ENCODE measurements at regions not wholly inside any gene's neighbourhood (a gene's known extent, or its start where the extent isn't known, plus 50 kb on each side); places are given as distances from the start of the nearest gene placed in this dataset.

DNA sequence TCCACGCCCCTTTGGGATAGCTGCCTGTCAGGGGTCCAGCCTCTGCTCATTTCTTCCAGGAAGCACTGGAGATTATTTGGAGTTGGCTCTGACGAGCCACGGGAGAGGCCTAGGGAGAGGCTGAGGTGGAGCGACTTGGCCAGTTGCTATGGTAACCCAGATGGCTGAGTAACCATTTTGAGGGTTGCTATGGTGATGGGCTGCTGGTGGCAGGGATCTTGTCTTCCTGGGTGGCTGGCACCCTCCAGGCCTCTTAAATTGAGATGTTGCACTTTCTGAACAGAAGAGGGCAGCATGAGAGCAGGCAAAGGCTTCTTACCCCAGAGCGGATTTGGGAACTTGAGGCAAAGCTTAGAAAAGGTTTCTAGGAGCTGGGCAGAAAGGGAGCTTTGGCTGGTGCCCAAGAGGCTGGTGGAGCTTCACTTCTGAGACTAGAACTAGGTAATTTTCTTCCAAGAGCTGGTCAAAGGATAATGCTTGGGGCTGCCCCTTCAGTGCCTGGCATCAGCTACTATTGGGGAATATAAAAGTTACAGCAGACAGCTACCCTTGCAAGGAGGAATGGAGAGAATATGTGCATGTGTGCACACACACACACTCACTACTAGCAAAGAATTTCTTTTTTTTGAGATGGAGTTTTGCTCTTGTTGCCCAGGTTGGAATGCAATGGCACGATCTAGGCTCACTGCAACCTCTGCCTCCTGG is 72.5 kb downstream of the NDUFS5 start:
- DNase-seq (ENCODE audit: insufficient read length, low spot score) = peak; percentile 66
- TF ChIP-seq PAX5 (IDR thresholded peaks at IDR 0.05; ENCODE audit: insufficient read depth, low read length, severe bottlenecking) (no peak), TAF1 (IDR thresholded peaks at IDR 0.05; ENCODE audit: low read depth, low read length) (no peak), POLR2AphosphoS5 (IDR thresholded peaks at IDR 0.05; ENCODE audit: low read depth, low read length) (no peak), SPI1 (IDR thresholded peaks at IDR 0.05; ENCODE audit: low read depth, low read length) (no peak), POLR2A (IDR thresholded peaks at IDR 0.05; ENCODE audit: low read depth, low read length) (no peak), POU2F2 (IDR thresholded peaks at IDR 0.05; ENCODE audit: low read depth, low read length) (no peak)
- FAIRE-seq = peak; percentile 91

DNA sequence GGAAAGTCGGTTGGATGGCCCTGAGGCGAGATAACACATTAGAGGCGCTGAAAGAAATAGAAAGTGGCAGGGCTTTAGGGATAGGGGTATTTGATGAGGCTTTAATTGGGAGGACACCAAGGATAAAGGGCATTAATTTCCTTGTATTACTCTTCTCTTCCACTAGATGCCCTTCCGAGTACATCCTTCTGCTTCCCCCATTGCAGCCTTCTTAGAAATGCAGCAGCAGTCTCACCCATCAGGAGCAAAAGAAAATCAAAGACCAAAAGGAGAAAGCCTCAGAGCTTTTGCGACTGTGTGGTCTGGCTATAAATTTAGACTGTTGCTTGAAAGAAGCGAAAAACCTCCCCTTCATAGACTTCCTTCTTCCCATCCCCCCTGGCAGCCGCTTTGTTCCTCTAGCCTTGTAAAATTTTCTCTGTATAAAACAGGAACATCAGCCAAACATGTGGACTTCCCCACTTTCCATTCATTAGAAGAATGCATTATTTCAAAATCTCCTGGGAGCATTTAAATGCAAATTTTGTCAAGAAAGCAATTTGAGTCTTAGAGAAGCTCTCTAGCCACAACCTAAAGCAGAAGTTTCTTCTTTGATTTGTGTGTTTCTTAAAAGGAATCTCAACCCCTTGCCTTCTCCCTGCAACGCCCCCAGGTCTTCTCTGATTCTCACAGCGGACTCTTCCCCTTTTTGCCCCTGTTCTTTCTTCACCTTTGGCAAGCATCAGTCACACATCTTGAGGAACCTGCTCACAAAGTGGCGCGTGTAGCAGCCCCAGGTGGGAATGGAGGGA is 76.6 kb downstream of the NDUFS5 start:
- TF ChIP-seq SPI1 (IDR thresholded peaks at IDR 0.05; ENCODE audit: low read depth, low read length) = peak; percentile 71
- TF ChIP-seq POLR2AphosphoS5 (IDR thresholded peaks at IDR 0.05; ENCODE audit: low read depth, low read length) = no peak
- DNase-seq (ENCODE audit: insufficient read length, low spot score) = peak; percentile 57
- FAIRE-seq = peak; percentile 83

DNA sequence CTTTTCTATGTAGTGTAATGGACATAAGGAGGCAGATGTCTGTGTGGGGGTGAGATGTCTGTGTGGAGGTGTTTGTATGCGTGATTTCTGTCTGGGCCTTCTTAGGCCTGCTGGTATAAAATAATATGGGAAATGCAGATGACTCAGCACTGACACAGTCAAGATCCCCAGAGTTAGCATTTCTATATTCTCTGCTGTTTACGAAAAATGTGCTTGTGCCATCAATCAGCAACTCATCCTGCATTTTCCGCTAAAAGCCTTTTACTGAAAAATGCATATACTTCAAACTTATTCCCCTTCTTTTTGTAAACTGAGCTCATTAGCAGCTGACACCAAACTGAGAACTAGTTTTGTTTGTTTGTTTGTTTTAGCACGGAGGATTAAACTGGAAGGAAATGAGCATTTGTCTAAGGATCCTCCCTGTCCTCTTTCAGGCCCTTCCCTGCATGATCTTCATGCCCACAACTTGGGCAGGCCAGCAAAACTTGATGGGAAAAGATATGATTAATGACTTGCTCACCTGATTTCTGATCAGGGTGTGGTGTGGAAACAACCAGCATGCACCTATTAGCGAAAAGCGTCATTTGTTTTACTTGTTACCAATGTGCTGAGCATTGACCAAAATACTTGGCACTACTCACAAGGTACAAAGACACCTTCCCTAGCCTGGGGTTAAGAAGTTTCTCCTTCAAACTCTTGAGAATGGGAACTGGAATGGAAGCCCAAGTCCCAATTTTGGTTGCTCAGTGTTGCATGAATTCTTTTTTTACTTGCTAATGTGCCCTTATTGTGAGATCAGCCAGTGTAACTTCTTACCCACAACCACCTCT is 77.4 kb downstream of the NDUFS5 start:
- no peak for TF ChIP-seq TAF1 (IDR thresholded peaks at IDR 0.05; ENCODE audit: low read depth, low read length)
- TF ChIP-seq POLR2AphosphoS5 (IDR thresholded peaks at IDR 0.05; ENCODE audit: low read depth, low read length) = no peak
- TF ChIP-seq POLR2A (IDR thresholded peaks at IDR 0.05; ENCODE audit: low read depth, low read length) = no peak
- no peak for TF ChIP-seq SPI1 (IDR thresholded peaks at IDR 0.05; ENCODE audit: low read depth, low read length)
- TF ChIP-seq PAX5 (IDR thresholded peaks at IDR 0.05; ENCODE audit: insufficient read depth, low read length, severe bottlenecking) = no peak
- no peak for TF ChIP-seq POU2F2 (IDR thresholded peaks at IDR 0.05; ENCODE audit: low read depth, low read length)
- DNase-seq (ENCODE audit: insufficient read length, low spot score) (no peak), FAIRE-seq (no peak)

DNA sequence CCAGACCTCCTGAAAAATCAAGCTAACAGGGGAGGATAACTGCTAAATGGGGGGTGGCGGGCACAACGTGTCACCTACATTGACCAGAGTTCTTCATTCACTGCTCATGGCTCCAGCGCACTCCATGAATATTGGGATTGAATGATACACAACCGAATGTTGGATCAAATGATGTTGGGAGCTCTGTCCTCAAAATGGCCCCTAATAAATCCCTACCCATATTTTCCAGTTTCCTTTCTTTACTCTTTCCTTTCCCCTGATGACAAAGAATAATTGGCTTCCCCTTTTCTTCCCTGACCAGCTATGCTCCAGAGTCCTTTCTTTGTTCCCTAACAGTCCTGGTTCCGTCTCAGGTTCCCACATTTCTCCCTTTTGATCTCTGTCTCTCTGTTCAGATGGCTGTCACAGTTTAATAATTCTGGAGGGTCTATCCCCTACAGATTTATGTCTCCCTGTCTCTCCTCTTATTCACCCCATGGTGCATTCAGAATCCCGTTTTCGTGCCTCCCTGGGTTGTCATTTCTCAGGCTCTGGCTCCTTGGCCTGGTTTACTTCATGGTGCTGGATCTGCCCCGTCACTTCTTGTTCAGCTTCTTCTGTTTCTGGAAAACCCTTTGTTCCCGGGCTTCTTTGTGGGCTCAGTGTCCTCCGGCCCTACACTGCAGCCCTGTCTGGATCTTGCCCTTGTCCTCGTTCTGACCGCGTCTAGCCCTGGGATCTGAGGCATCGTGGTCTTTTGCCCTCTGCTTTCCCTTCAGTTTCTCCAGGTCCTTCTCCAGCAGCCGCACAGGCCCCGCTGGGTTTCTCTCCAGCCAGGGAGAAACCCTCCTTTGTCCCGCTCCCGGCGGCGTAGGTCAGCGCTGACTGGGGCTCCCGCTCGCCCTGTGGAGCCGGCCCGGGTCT is 78.3 kb downstream of the NDUFS5 start:
- FAIRE-seq (no peak), DNase-seq (ENCODE audit: insufficient read length, low spot score) (no peak)
- TF ChIP-seq POU2F2 (IDR thresholded peaks at IDR 0.05; ENCODE audit: low read depth, low read length) (no peak), POLR2A (IDR thresholded peaks at IDR 0.05; ENCODE audit: low read depth, low read length) (no peak), TAF1 (IDR thresholded peaks at IDR 0.05; ENCODE audit: low read depth, low read length) (no peak), POLR2AphosphoS5 (IDR thresholded peaks at IDR 0.05; ENCODE audit: low read depth, low read length) (no peak)

DNA sequence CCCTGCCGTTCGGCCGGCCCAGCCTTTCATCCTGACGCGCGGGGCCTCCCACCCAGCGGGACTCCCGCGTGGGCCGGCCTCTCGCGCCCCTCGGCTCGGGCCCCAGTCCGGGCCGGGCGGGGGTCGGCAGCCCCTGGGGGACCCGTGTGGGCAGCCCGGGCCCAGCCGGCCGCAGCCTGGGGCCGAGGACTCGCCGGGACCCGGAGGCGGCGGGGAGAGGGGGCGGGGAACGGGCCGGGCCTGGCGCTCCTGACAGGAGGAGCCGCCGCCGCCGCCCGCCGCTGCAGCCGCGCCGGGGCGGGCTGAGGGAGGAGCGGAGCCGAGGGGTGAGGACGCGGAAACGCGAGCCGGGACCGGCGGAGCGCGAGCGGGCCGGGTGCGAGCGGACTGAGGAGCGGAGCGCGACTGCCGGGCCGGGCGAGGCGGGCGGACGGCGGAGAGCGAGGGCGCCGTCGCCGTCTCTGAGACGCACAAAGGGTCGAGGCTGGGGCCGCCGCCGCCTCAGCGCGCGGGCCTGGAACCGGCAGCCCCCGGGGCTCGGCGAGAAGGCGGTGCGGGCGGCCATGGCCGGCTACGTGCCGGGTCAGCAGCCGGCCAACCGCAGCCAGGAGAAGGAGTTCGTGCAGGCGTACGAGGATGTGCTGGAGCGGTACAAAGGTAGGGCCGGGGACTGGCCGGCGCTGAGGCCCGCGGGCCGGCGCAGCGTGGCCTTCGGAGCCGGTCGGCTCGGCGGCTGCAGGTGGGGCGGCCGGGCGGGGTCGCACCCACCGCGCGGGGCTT is 79.1 kb downstream of the NDUFS5 start:
- no peak for TF ChIP-seq POU2F2 (IDR thresholded peaks at IDR 0.05; ENCODE audit: low read depth, low read length)
- DNase-seq (ENCODE audit: insufficient read length, low spot score) (peak; percentile 56), FAIRE-seq (peak; percentile 68)

DNA sequence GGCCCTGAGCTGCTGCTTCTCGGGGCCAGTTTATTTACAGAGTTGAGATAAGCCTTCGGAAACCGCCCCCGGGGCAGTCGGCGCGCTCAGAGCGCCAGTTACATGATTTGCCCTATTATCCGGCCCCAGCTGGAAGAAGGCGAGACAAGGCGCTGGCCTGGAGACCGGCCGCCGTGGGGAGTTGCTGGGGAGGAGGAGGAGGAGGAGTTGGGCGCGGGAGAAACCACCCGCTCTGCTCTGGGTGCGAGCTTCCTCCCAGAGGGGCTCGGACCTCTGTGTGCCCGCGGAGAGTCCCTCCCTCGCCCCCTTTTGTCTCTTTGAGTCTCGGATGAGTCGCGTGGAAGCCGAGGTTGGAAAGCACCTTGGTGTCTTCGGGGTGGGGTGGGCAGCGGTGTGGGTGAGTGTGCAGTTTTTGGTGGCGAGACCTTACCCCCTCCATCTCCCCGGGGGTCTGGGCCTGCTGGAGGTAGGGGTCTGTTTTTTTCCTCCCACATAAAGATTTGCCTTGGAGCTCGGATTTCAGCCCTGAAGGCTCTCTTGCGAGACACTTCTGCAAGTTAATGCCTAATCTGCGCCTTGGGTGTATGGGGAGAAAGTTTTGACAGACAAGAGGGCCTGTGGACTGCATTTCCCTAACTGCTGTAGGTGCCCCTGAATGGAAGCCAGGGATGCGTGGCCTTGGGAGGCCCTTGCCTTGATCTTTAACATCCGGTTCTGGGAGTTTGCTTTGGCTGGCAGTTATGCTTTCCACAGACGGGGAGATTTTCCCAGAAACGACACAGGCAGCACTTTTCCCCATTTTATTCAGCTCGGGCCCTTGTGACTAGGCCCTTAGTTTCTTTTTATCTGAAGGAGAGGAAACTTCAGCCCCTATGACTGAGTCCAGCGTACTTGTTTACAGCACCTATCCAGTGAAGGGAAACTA is 80.0 kb downstream of the NDUFS5 start:
- no peak for DNase-seq (ENCODE audit: insufficient read length, low spot score)
- TF ChIP-seq SPI1 (IDR thresholded peaks at IDR 0.05; ENCODE audit: low read depth, low read length) = no peak
- TF ChIP-seq POU2F2 (IDR thresholded peaks at IDR 0.05; ENCODE audit: low read depth, low read length) = no peak
- TF ChIP-seq POLR2AphosphoS5 (IDR thresholded peaks at IDR 0.05; ENCODE audit: low read depth, low read length) = no peak
- no peak for TF ChIP-seq PAX5 (IDR thresholded peaks at IDR 0.05; ENCODE audit: insufficient read depth, low read length, severe bottlenecking)
- TF ChIP-seq TAF1 (IDR thresholded peaks at IDR 0.05; ENCODE audit: low read depth, low read length) = no peak
- TF ChIP-seq POLR2A (IDR thresholded peaks at IDR 0.05; ENCODE audit: low read depth, low read length) = no peak
- FAIRE-seq = peak; percentile 66

DNA sequence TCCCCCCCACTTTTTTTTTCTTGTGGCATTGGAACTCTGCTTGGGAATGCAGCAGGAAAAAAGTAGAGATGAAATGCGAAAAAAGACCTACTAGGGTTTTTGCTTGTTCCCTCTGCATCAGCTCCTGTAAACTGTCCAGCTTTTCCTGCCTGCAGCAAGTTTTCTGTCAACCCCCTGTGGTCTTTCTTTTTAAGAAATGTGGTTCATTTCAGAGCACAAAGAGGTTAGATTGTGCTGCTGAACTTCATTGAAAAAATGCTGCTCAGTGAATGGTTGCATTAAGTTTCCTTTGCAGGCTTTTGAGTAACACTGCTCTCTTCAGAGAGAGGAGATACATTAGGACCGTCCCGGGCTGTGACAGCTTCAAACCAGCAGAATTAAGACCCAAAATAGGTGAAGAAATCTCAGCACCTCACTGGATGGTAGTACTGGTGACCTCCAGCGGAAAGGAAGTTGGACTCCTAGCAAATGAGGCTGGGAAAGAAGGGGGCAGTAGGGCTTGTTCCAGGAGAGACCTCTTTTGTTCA is 80.7 kb downstream of the NDUFS5 start:
- DNase-seq (ENCODE audit: insufficient read length, low spot score) (no peak), FAIRE-seq (no peak)
- no peak for TF ChIP-seq POU2F2 (IDR thresholded peaks at IDR 0.05; ENCODE audit: low read depth, low read length)
- no peak for TF ChIP-seq SPI1 (IDR thresholded peaks at IDR 0.05; ENCODE audit: low read depth, low read length)

Data from GM12891 (cell line).